HepG2 (cell line): ENCODE measurements at regions not wholly inside any gene's neighbourhood (a gene's known extent, or its start where the extent isn't known, plus 50 kb on each side); places are given as distances from the start of the nearest gene placed in this dataset.

Experiments
- CTCF ChIP-seq: sonication (generic); formaldehyde crosslinking; IDR thresholded peaks from 2 replicates; pipeline ENCODE4 v1.5.0; 2020; ENCODE audit warnings: mild to moderate bottlenecking, missing genetic modification reagents, moderate library complexity
- ZNF44 ChIP-seq: sonication (generic); formaldehyde crosslinking; IDR thresholded peaks from 2 replicates; pipeline ENCODE4 v1.5.1; 2020; ENCODE audit warnings: mild to moderate bottlenecking, missing genetic modification reagents
- ZNF687 ChIP-seq: sonication (generic); formaldehyde crosslinking; IDR thresholded peaks from 2 replicates; pipeline ENCODE4 v1.5.1; 2020; ENCODE audit warnings: mild to moderate bottlenecking, missing genetic modification reagents, moderate library complexity

- TF ChIP-seq ZNF687 (CRISPR knock-in tag) (no peak), CTCF (CRISPR knock-in tag) (no peak), ZNF44 (CRISPR knock-in tag) (no peak)
Observed at GRCh38 chrX:9396930-9397329, 67.9 kb upstream of the TBL1X start.
